Esophagus squamous epithelium (tissue), 4 donors: ENCODE measurements at regions not wholly inside any gene's neighbourhood (a gene's known extent, or its start where the extent isn't known, plus 50 kb on each side); places are given as distances from the start of the nearest gene placed in this dataset.
"Not testable (repeated sequence)": the region's sequence is repeated elsewhere in the genome, so short reads cannot be mapped to it uniquely, and the experiment has no call there.

ENCODE experiments used
- CTCF ChIP-seq, 6 experiments: fragments of 450-650 bp in 4 of 6; fragments of 200-600 bp in 2 of 6; sonication (generic) in 2 of 6; IDR thresholded peaks; one replicate each; pipeline ENCODE4 v1.5.1; 2016 to 2019; ENCODE audit warnings: antibody characterized with exemption in 6 of 6, mild to moderate bottlenecking in 4 of 6, moderate library complexity in 4 of 6
- POLR2A ChIP-seq, 4 donors: fragments of 450-650 bp; IDR thresholded peaks; one replicate each; pipeline ENCODE4 v1.6.1; 2017; ENCODE audit warnings: antibody characterized with exemption in 4 of 4, mild to moderate bottlenecking in 4 of 4, moderate library complexity in 3 of 4

DNA sequence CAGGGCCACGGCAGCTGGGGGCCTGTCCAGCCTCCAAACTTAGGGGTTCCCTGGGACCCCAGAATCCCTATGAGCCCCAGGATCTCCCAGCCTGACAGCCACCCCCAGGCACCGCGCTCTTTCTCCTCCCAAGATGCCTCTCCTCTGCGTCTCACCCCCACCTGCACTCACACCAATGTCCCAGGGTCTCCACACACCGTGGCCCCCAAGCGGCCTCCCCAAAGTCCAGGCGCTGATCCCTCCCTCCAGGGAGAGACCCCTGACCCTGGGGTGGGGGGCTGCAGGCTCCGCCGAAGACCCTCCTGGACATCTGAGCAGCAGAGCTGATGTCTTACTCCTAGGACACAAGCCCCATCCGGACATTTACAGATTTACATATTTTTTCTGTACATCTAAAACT, 123.2 kb upstream of the ZNF469 start:
- TF ChIP-seq CTCF, POLR2A (IDR thresholded peaks at IDR 0.05): not testable (repeated sequence)
